Epithelial cell of proximal tubule (primary cell): ENCODE measurements at regions not wholly inside any gene's neighbourhood (a gene's known extent, or its start where the extent isn't known, plus 50 kb on each side); places are given as distances from the start of the nearest gene placed in this dataset.
A peak's percentile ranks its signal among the peaks of the same experiment; 100 is the strongest.
"Not testable (repeated sequence)": the region's sequence is repeated elsewhere in the genome, so short reads cannot be mapped to it uniquely, and the experiment has no call there.

Experiments used
- DNase-seq: peaks from one replicate; pipeline ENCODE4 v3.0.0-alpha.2; 2011; ENCODE audit warnings: low read depth
- H3K4me3 ChIP-seq: 2 replicates; pipeline ENCODE4 v1.5.1; 2011; ENCODE audit warnings: low read depth, mild to moderate bottlenecking, low read length
- TF ChIP-seq, protein P1 (sequence below): conservative IDR thresholded peaks from 2 replicates; pipeline ENCODE4 v1.5.1; 2012; ENCODE audit warnings: low read depth, mild to moderate bottlenecking, low read length

DNA sequence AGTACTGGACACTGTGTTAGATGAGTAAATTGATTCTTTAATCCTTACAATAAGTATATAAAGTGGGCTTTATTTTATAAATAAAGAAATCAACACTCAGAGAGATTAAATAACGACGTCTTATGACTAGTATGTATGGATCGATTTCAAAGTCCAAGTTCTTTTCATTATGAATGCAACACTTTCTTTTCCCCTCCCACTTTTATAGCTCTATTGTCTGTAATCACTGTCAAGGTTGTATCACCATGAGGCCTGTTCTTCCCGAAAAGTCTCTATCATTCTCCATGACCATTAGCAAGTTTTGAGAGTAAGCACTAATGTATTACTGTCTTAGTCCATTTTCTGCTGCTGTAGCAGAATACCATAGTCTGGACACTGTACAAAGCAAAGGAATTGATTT is 228.4 kb downstream of the TLR4 start:
- DNase-seq: no peak
- TF ChIP-seq, protein P1, sequence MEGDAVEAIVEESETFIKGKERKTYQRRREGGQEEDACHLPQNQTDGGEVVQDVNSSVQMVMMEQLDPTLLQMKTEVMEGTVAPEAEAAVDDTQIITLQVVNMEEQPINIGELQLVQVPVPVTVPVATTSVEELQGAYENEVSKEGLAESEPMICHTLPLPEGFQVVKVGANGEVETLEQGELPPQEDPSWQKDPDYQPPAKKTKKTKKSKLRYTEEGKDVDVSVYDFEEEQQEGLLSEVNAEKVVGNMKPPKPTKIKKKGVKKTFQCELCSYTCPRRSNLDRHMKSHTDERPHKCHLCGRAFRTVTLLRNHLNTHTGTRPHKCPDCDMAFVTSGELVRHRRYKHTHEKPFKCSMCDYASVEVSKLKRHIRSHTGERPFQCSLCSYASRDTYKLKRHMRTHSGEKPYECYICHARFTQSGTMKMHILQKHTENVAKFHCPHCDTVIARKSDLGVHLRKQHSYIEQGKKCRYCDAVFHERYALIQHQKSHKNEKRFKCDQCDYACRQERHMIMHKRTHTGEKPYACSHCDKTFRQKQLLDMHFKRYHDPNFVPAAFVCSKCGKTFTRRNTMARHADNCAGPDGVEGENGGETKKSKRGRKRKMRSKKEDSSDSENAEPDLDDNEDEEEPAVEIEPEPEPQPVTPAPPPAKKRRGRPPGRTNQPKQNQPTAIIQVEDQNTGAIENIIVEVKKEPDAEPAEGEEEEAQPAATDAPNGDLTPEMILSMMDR: no peak
- H3K4me3 ChIP-seq: no peak overlapping the region

DNA sequence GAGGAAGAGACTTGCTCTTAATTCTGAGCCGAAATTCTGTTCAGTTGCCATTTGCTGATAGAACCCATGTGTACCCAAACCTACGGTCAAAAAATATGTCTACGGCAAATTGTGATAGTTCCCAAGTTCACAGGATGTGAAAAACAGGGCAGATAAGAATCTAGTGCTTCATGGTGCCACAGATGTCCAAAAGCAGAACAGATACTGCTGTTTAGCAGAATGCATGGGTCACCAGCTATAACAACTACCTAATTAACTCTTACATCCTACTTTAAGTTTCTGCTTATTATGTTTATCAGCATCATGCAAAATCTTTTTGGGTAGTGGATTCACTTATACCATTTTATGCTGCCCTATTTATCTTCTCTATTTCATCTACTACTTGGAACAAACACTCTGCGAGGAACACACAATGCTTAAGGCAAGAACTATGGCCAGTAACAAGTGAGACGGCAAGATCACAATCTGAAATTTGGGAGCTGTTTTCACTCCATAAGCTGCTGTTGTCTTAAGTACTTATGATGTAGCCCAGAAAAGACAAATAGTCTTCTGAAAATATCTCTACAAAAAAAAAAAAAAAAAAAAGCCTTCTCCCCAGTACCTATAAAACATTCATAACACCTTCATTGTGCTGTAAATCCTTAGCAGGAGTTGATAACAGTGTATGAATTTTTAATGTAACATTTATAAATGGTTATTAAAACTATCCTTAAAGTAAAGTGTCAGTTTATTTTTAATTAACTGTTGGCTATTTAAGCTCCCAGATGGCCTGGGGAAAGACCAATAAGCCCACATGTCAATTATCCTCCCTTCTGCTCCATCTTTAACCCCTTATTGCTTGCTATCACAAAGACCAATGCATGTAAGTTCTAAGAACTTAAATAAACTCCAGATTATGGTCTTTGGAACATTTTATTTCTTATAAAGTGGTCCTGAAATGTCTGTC is 232.3 kb downstream of the TLR4 start:
- DNase-seq: no peak
- no peak overlapping the region for H3K4me3 ChIP-seq
- TF ChIP-seq, protein P1: no peak

DNA sequence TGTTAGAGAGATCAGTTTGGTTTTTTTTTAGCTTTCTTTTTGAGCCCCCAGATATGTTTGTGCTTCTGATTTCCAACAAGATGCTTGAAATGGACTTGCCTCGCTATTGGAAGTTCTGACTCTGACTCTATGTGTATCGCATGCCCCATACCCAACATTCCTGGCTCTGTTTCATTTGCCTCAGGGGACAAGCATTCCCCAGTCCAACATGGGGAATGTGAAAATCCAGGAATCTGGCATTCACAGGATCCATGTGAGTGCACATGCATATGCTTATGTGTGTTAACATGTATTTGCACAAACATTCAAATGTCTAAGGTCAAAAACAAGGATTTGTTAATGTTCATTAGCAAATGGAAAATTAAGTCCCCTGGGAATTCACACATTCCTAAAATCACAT is 233.9 kb downstream of the TLR4 start:
- DNase-seq: peak; percentile 42
- TF ChIP-seq, protein P1: no peak
- H3K4me3 ChIP-seq: no peak overlapping the region

DNA sequence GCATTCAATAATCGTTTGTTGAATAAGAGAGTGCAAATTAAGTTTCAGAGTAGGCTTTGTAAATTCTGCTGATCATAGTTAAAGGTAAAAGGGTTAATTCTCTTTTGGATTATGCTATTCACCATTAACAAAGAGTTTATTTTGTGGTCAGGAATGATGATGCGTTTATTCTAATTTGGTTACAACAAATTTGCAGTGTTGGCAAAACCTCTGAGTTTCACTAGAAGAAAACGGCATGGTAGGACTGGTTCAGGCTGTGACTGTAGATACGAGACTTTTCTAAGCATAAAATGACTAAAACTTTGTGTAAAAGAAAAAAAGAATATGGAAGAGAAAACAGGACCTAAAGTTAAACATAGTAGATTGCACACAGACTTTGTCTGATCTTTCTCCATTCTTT is 234.7 kb downstream of the TLR4 start:
- no peak for DNase-seq
- TF ChIP-seq, protein P1: no peak
- H3K4me3 ChIP-seq: no peak overlapping the region

DNA sequence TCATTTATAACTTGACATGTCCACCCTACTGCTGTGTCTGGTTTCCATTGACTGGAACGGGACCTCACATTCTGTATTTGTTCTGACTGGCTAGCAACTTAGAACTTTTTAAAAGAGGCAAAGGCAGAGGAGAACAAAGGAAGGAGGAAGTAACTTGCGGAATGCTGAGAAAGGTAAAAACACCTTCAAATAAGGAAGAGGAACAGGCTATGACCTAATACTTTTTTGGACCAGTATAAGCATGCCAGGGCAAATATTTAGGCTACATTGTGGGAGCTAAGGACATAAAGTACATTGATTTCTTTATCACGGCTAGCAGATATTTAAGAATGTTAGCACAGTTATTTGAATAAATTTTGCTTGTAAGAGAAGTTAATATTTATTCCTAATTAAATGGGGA is 240.5 kb downstream of the TLR4 start:
- not testable (repeated sequence) for DNase-seq, H3K4me3 ChIP-seq

DNA sequence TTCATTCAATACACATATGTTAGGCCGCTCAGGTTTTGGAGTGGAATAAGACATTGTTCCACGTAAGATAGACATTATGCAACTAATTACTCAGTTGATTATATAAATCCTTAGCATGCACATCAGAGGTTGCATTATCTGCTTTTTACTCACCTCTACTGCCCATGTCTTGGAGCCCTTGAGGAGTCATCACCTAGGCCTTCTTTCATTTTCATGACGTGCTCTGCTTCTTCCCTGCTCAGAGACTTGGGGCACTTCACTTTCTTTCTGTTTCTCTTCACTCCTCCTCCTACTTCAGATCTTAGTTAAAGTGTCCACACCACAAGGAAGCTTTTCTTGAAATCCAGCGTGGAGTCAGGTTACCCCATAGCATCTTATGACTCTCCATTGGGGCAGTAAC is 241.1 kb downstream of the TLR4 start:
- no peak overlapping the region for H3K4me3 ChIP-seq
- TF ChIP-seq, protein P1: no peak
- no peak for DNase-seq

DNA sequence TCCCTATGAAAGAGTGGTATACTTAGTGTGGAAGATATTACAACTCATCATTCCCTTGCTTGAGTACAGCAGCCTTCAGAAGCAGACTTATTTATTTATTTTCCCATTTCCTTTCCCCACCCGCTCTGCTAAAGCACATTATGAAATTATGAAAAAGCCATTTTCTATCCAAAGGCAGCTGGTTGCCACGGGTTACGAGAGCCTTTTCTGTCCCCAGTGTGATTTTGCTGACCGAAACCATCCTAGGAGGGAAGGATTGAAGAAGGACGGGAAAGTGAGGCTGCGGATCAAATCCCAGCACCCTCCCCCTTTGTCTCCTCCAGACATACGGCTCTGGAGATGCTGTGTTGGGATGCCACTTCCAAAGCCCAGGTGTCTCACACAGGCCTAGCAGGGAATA is 246.9 kb downstream of the TLR4 start:
- TF ChIP-seq, protein P1: no peak
- no peak for DNase-seq
- H3K4me3 ChIP-seq: no peak overlapping the region
